AG10803 (cell line): ENCODE measurements at regions not wholly inside any gene's neighbourhood (a gene's known extent, or its start where the extent isn't known, plus 50 kb on each side); places are given as distances from the start of the nearest gene placed in this dataset.

Experiments used
- DNase-seq: peaks from one replicate; pipeline ENCODE4 v3.0.0; 2010; ENCODE audit warnings: low read depth
- H3K4me3 ChIP-seq: 2 replicates; pipeline ENCODE4 v1.5.1; 2011; ENCODE audit warnings: mild to moderate bottlenecking, low read length, control low read depth
- TF ChIP-seq, protein P1 (sequence below): conservative IDR thresholded peaks from 2 replicates; pipeline ENCODE4 v1.5.1; 2011; ENCODE audit warnings: mild to moderate bottlenecking, low read length, control low read depth, inconsistent platforms

DNA sequence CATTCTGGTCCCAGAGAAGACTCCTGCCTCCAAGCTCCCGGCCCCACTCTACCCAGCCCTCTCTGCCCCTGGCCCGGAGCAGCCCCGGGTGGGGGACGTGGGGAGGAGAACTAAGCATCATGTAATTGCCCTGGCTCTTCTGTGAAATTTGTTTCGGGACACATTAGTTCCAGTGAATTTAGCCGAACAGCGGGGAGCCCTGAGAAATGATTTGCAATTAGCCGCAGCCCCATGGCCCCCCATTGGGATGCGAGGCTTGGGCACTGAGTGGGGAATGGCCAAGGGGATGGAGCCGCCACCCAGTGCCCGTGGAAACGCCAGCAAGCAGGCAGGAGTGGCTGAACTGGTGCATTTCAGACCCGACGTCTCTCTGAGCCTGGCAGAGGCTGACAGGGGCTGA, 173.9 kb upstream of the LHX5 start:
- DNase-seq = no peak
- TF ChIP-seq, protein P1, sequence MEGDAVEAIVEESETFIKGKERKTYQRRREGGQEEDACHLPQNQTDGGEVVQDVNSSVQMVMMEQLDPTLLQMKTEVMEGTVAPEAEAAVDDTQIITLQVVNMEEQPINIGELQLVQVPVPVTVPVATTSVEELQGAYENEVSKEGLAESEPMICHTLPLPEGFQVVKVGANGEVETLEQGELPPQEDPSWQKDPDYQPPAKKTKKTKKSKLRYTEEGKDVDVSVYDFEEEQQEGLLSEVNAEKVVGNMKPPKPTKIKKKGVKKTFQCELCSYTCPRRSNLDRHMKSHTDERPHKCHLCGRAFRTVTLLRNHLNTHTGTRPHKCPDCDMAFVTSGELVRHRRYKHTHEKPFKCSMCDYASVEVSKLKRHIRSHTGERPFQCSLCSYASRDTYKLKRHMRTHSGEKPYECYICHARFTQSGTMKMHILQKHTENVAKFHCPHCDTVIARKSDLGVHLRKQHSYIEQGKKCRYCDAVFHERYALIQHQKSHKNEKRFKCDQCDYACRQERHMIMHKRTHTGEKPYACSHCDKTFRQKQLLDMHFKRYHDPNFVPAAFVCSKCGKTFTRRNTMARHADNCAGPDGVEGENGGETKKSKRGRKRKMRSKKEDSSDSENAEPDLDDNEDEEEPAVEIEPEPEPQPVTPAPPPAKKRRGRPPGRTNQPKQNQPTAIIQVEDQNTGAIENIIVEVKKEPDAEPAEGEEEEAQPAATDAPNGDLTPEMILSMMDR = no peak
- no peak overlapping the region for H3K4me3 ChIP-seq

DNA sequence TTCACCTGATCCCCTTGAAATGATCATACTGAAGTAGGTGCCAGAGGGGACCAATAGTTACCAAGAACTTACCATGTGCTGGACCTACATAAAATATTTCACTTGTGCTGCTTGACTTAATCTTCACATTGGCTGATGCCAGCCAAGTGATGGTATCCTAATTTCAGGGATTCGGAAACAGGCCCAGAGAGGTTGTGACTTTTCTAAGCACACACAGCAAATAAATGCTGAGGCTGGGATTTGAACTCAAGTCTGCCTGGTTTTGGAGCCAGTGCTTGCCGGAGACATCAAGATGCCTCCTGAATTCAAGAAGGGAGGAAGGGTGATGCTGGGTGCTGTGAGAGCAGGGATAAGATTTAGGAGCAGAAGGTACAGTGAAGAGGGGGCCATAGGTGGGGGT, 173.5 kb upstream of the LHX5 start:
- H3K4me3 ChIP-seq = no peak overlapping the region
- TF ChIP-seq, protein P1 = no peak
- DNase-seq = no peak

DNA sequence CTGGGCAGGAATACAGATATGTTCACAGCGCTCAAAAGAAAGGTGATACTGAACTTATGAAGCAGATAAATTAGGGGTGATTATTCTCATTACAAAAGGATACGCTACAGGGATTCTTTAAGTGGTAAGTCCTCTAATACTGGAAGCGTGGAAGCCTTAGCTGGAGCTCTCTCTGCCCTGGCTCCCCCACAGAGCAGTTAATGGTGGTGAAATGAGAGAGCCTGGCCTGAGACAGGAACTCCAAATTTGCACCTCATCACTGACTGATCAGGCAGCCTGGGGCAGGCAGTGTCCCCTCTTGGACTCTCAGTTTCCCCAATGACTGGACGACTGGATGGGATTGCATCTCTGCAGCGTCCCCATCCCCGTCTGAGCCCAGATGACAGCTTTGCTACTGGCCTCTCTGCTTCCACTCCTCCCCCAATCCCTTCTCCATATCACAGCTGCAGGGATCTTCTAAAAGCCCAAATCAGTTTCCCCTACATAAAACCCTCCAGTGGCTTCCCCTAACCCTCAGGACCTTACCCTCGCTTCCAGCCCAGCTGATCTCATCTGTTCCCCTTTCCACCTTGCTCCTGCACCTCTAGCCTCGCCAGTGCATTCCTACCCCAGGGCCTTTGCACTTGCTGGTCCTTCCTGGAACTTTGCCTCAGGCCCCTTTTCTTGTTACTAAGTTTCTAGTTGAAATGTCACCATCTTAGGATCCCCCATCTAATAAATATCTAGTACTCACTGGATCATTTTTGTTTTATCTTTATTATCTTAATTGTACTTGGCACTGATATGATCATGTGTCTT, 171.7 kb upstream of the LHX5 start:
- no peak overlapping the region for H3K4me3 ChIP-seq
- DNase-seq = no peak
- TF ChIP-seq, protein P1 = no peak

DNA sequence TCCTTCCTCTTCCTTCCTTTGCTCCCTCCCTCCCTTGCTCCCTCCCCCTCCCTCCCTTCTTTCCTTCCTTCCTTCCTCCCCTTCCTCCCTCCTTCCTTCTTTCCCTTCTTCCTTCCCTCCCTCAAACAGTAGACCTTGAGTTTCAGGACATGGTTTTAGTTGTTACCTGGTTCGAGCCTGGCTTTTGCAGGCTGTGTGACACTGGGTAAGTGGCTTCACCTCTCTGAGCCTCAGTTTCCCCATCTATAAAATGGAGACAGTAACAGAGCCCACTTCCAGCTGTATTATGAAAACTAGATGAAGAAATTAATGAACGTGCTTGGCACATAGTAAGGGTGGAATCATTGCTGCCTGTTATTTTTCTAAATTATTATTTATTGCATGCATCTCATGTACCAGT, 171.0 kb upstream of the LHX5 start:
- no peak for DNase-seq
- H3K4me3 ChIP-seq = no peak overlapping the region
- TF ChIP-seq, protein P1 = no peak

DNA sequence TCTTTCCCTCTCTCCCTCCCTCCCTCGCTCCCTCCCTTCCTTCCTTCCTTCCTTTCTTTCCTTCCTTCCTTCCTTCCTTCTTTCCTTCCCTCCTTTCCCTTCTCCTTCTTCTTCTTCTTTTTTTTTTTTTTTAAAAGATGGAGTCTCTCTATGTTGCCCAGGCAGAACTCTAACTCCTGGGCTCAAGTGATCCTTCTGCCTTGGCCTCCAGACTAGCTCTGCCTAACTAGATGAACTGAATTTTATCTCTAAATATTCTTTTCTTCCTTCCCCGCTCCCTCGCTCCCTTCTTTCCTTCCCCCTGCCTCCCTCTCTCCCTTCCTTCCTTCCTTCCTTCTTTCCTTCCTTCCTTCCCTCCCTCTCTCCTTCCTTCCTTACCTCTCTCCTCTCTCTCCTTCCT, 170.5 kb upstream of the LHX5 start:
- DNase-seq = no peak
- TF ChIP-seq, protein P1 = no peak
- H3K4me3 ChIP-seq = no peak overlapping the region

DNA sequence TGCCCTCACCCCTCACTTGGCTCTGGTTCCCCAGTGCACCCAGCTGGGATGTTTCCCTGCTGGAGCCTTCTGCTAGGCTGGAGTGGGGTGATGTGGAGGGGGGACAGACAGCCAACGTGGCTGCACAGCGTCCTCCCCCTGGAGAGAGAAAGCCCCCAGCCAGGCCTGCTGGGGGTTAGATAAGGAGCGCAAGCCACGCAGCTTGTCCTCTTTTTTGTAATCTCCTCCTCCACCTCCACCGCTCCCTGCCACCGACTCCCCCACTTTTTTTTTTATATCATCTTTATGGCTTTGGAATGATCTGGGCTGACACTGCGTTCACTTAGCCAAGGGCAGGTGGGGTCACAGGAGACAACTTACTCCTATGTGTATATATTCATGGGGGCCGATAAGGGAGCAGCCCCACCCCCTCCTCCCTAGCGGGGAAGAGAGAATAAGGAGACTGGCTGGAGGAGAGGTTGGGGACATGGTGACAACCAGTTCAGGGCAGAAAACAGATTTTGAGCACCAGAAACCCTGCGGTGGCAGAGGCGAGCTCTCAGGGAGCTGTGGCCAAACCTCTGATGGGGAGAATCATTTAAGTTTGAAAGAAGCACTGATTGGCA, 169.9 kb upstream of the LHX5 start:
- H3K4me3 ChIP-seq = no peak overlapping the region
- TF ChIP-seq, protein P1 = no peak
- no peak for DNase-seq

DNA sequence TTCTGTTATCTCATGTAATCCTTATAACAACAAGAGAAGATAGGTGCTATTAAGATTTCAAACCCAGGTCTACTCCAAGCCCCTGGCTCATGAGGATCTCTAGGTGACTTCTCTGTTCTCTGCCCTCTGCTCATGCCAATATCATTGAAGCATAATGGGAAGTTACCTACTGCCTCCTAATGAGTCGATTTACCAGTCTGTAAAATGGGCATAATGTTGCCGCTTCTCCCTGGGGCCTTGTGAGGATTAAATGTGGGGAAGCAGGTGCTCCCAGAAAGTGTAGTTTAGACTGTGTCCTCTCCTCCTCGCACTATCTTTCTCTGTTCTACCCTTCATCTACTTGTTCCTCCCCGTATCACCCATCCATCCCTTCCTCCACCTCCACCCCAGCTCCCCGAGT, 169.2 kb upstream of the LHX5 start:
- no peak for DNase-seq
- TF ChIP-seq, protein P1 = no peak
- no peak overlapping the region for H3K4me3 ChIP-seq
